CD4-positive, alpha-beta T cell treated with Interleukin-4 for 4 hours (primary cell): ENCODE measurements at regions not wholly inside any gene's neighbourhood (a gene's known extent, or its start where the extent isn't known, plus 50 kb on each side); places are given as distances from the start of the nearest gene placed in this dataset.
A peak's percentile ranks its signal among the peaks of the same experiment; 100 is the strongest.
"Not testable (repeated sequence)": the region's sequence is repeated elsewhere in the genome, so short reads cannot be mapped to it uniquely, and the experiment has no call there.

Experiments
- DNase-seq: peaks from one replicate; pipeline ENCODE4 v3.0.0-alpha.2; 2020

DNA sequence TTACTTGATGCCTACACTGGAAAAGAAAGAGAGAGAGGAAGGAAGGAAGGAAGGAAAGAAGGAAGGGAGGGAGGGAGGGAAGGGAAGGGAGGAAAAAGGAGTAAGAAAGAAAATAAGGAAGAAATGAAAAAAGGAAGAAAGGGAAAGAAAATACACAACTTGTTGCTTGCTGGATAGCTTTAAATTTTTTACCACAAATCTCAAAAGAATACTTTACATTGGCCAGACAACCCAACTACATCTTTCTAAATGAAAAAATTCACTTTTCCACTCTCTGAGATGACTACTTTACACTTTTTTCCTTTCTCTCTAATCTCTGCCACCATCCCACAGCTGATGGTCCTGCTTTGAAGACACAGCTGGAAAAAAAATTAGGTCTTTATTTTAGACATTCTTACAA, 228.9 kb upstream of the FAM78B start:
- no peak for DNase-seq

DNA sequence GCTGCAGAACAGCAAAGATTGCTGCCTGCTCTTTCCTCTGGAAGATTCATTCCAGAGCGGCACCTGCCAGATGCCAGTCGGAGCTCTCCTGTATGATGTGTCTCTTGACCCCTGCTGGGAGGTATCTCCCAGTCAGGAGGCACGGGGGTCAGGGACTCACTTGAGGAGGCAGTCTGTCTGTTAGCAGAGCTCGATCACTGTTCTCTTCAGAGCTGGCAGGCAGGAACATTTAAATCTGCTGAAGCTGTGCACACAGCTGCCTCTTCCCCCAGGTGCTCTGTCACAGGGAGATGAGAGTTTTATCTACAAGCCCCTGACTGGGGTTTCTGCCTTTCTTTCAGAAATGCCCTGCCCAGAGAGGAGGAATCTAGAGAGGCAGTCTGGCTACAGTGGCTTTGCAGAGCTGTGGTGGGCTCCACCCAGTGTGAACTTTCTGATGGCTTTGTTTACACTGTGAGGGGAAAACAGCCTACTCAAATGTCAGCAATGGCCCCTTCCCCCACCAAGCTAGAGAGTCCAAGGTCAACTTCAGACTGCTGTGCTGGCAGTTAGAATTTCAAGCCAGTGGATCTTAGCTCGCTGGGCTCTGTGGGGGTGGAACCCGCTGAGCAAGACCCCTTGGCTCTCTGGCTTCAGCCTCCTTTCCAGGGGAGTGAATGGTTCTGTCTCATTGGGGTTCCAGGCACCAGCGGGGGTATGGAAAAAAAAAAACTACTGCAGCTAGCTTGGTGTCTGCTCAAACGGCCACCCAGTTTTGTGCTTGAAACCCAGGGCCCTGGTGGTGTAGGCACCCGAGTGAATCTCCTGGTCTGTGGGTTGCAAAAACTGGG, 242.7 kb upstream of the FAM78B start:
- DNase-seq: not testable (repeated sequence)

DNA sequence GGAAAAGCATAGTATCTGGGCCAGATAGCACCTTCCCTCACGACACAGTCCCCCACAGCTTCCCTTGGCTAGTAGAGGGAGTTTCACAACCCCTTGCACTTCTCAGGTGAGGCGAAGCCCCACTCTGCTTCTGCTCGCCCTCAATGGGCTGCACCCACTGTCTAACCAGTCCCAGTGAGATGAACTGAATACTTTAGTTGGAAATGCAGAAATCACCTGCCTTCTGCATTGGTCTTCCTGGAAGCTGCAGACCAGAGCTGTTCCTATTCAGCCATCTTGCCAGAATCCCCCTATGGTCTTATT, 243.2 kb upstream of the FAM78B start:
- no peak for DNase-seq

DNA sequence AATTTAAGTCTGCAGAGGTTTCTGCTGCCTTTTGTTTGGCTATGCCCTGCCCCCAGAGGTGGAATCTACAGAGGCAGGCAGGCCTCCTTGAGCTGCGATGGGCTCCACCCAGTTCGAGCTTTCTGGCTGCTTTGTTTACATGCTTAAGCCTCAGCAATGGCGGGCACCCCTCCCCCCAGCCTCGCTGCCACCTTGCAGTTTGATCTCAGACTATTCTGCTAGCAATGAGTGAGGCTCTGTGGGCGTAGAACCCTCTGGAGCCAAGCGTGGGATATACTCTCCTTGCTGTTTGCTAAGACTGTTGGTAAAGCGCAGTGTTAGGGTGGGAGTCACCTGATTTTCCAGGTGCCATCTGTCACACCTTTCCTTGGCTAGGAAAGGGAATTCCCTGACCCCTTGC, 250.0 kb upstream of the FAM78B start:
- not testable (repeated sequence) for DNase-seq

DNA sequence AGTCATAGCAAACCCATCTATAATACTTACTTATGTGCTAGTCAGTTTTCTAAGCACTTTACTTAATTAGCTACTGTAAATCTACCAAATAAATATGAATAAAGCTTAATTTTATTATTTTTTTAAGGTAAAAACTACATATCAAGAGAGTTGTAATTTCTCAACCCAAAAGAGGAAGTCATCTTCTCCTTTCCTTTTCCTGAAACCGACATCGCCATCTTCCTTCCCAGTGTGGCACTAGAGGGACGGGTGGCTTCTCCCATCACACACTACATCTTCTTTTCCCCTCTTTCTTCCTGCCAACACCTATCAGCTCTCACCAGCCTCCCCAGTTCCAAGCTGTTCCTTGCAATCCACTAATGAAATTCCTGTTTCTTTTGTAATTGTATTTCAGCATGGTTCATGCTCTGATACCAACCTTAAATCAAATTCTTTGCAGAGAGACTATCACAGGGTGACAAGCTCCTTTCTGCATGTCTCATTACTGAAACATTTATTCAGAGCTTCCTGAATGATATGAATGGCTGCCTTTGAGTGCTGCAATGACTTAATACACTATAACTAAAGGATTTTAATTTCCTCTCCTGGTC, 251.6 kb upstream of the FAM78B start:
- DNase-seq: no peak

DNA sequence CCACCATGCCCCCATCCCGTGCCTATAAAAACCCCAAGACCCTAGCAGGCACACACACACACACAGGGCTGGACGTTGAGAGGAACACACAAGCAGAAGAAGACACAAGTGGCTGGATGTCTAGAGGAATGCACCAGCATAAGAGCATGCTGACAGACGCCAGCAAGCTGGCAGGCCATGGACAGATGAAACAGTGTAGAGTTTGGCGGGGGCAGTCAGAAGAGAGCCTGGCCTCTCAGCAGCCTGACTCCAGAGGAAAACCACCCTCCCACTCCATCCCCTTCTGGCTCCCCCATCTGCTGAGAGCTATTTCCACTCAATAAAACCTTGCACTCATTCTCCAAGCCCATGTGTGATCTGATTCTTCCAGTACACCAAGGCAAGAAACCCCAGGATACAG, 255.8 kb upstream of the FAM78B start:
- DNase-seq: not testable (repeated sequence)

DNA sequence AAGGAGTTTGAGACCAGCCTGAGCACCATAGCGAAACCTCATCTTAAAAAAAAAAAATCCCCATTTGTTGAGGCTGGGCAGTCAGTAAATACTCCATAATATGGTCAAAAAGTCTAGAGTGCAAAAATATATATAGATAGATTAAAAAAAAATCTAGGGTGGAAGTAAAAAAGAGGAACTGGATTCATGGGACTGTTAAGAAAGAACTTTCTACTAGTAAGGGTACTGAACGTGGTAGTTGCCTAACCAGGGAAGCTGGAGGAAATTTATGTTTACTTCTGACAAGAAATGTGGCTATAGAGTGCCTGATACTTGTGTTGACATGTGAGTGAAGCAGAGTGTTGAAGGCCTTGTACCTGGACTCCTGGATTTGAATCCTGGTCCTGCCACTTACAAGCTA, 265.9 kb upstream of the FAM78B start:
- DNase-seq: no peak

DNA sequence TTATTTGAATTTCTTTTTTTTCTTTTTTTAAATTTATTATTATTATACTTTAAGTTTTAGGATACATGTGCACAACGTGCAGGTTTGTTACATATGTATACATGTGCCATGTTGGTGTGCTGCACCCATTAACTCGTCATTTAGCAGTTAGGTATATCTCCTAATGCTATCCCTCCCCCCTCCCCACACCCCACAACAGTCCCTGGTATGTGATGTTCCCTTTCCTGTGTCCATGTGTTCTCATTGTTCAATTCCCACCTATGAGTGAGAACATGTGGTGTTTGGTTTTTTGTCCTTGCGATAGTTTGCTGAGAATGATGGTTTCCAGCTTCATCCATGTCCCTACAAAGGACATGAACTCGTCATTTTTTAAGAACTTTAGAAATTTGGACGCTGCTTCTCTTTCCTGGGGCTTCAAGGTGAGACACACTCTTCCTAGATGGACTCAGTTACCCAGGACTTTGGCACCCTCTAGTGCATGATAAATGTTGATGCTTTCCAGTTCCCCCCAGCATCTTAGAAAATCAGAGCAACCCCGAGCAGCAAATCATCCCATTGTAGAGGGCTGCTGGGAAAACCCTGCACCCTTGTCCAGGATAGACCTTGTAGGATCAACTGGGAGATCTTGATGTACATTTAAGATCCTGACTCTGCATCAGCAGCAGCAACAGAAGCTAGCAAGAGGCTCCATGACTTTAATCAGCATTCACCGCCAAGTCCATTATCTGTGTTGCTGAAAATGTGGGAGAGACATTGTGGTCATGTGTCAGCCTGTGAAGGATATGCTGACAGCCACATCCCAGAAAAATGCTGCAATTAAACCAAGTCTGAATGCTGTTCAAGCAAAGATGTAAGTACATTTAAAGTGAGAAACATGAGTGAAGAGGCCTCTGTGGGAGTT, 266.9 kb upstream of the FAM78B start:
- not testable (repeated sequence) for DNase-seq

DNA sequence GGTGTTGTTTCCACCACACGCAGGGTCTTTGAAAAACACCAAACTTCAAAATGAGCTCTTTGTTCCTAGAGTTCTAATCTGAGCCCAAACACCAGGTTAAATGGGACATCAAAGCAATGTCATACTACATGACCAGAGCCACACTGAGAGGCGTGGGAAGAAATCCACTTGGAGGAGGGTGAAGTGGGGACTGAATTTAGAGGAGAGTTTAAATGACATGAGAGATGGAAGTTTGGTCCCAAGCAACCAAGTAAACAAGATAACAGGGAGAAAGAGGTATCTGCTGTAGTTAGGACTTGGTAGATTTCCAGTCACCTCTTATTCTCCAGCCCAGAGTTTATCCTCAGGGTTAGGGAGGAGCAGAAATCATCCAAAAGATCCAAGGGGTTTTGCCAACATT, 290.9 kb upstream of the FAM78B start:
- no peak for DNase-seq

DNA sequence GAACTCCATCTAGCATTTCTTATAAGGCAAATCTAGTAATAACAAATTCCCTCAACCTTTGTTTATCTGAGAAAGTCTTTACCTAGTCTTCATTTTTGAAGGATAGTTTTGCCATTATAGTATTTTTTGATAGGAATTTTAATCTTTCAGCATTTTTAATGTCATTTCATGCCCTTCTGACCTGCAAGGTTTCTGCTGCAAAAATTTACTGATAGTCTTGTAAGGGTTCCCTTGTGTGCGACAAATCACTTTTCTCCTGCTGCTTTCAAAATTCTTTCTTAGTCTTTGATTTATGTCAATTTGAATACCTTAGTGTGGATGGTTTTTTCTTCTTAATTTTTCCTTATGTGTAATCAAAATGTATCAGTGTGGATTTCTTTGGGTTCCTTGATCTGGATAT, 297.5 kb upstream of the FAM78B start:
- no peak for DNase-seq

DNA sequence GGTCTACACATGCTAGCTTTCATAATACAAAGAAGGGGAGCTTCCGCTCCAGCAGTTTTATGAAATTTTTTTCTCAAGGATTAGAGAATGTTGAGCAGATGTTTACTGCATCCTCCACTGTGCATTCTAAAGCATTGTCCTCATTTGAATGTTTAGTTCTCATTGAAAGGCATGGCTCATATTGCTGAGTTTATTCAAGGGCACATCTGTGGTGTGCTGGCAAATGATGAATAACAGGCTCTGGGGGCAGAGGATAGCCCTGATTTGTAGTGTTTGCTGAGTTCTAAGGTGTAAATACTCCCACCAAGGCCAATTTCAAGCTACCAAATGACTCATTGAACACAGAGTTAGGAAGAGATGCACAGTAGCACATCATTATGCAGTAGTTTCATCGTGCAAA, 303.2 kb upstream of the FAM78B start:
- DNase-seq: no peak

DNA sequence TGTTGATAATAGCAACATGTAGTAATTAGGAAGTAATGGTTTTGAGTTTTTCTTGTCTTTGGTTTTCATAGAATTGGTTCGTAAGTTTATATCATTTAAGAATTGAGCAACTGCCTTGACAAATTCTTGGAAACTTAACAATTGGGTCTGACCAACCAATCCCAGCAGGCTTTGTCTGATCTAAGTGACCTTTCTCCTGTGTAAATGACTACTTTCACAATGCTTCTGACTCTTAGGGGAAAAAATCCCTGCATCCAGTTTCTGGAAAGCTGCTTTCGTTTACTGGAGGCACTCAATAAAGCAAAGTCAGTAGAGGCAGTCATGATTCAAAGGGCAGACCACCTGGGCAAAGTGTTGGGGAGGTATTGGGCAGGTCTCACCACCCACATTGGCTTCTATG, 303.6 kb upstream of the FAM78B start:
- no peak for DNase-seq

DNA sequence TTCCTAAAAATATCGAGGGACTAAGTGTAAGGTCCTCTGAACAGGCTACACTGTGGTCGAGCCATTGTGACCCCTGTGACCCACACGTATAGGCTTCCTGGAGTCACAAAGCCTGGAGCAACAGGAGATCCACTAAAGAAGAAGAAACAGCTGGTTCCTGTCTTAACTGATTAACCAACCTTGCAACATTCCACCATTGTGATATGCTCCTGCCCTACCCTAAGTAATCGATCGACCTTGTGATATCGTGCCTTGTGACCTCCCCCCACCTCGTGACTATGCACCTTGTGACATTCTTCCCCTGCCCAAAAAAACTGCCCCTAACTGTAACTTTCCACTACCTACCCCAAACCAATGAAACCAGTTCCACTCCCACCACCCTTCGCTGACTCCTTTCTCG, 304.6 kb upstream of the FAM78B start:
- no peak for DNase-seq

DNA sequence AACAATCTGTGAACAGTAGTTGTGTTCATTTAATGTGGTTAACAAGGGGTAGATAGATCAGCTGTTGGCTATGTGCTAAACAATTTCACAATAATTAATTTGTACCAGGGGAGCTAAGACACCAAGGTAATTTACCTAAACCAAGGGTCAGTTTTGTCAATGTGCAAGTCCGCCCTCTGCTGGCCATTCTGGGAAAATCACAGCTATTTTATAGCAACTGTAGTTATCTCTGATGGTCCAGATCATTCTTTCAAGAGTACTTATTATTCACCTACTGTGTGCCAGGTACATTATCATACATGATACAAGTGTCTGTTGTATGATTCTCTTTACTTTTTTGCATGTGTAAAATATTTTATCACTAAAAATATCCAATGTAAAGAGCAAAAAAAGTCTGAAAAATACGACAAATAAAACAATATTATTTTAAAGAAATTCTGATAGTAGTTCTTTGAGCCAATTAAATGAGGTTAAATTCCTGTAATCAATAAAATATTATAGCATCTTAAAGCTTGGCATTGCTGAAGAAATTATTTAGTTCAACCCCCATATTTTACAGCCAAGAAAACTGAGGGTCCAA, 312.3 kb upstream of the FAM78B start:
- DNase-seq: peak; percentile 60

DNA sequence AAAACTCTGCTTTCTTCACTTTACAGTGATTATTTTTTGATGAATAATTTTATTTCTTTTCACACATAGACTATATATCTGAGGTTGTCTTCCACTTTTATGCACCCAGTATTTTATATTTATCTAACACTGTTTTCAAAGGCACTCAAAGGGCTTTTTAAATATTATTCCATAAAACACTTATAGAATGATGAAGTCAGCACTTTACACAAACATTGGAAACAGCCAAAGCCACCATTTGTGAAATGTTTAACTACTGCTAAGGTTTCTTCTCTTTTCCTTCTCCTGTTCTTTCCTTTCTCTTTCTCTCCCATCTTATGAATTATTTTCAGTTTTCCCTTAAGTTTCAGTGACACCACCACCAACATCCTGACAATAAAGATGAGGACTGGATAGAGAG, 317.7 kb upstream of the FAM78B start:
- DNase-seq: no peak

DNA sequence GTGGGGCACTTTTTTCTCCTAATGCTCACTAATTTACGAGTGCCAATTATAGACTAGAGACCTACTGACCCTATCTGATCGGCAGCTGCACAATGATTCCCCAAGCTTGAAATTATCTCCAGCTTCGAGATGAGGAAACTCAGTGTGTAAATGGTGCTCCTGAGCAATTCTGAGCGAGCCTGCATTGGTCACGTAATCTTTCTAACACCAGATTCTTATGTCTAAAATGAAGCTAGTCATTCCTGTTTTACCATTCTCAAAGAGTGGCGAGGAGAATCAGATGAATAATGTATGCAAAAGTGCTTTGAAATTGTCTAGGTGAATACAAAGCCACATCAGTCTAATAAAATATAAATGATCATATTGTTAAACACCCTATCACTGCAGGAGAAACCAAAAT, 318.1 kb upstream of the FAM78B start:
- no peak for DNase-seq

DNA sequence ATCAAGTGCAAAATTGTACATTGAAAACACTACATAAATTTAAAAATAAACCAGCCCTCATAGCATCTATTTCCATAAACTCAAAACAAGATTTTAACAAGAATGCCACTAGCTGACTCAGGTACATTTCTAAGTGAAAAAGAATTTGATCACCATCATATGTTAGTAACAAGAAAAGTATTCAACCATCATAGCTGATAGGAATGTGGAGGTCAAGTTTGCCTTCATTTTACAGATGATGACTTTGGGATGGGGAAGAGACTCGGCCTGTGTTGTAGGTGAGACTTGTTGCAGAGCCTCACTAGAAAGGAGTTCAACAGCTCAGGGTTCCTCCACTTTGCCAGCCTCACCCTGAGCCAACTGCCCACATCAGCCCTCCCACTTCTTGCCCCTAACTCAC, 318.8 kb upstream of the FAM78B start:
- DNase-seq: no peak

DNA sequence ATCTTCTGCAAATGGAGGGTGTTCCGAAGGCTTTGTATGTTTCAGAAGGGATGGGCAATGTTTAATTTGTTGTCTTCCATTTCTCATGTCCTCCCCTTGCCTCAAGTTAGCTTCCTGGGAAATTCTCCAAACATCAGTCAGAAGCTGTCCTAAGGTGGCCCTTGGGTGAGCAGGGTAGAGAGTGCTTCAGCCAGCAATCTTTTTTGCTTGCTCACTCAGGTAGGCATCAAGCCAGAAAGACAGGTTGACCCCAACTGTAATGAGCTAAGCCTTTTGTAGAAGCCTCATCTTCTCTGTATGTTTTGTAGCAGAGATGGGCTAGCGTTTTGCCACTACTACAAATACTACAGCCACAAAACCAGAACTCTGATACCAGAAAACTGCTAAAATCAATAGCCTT, 321.5 kb upstream of the FAM78B start:
- no peak for DNase-seq

DNA sequence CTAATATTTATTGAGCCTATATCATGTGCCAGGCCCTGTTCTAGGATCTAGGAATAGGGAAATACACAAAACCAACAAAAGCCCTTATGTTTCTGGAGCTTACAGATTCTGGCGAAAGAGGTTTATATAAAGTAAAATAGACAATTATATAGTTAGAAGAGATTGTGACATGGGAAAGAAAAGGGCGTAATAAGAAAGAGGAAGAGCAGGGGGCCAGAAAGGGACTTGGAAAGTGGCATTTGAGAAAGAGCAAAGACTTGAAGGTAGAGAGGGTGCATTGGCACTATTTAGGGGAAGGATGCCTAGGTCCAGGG, 322.5 kb upstream of the FAM78B start:
- no peak for DNase-seq

DNA sequence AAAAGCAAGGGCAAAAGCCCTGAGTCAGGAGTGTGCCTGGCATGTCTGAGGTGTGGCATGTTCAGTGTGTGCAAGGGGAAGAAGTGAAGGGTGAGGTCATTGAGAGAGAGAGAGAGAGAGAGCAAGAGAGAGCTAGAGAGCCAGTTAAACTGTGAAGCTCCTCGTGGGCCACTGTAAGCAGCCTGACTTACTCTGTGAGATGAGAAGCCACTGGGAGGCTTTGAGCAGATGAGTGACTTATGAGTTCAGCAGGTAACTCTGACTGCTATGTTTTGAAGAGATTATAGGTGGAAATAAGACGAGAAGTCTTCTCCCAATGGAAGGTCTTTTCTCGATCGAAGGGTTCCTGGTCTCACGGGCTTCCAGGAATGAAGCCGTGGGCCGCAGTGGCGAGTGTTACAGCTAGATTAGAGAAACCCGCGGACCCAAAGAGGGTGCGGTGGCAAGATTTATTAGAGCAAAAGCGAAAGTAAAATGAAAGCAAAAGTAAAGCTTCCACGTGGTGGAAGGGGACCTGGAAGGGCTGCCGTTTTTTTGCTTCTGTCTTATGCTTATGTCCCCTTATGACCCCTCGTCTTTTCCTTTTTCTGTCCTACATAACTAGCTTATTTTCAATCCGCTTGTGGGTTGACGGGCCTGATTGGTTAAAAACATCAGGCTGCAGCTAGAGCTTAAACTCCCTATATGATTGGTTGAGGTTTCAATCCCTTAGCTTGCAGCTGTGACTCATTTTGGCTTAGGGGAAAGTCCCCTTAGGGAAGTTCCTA, 323.1 kb upstream of the FAM78B start:
- peak; percentile 88 for DNase-seq

DNA sequence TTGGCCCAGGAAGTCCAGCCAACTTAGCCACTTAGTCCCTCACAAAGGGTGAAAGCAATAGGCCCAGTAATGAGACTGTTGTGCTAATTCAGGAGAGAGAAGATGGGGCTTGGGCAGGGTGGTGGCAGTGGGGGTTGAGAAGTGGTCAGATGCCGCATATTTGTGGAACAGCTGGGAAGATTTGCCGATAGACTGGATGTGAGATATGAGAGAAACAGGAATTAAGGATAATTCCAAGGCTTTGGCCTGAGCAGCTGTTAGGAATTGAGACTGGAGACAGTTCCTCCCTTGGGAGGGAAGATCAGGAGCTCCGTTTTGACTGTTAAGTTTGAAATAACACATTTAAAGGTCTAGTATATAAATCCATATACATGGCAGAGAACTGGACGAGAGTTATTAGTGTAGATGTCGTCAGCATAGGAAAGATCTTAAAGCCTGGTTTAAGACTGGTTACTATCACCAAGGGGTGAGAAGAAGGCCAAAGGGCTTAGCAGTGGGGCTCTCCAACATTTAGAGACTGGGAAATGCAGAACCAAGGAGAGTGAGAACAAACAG, 323.7 kb upstream of the FAM78B start:
- no peak for DNase-seq

DNA sequence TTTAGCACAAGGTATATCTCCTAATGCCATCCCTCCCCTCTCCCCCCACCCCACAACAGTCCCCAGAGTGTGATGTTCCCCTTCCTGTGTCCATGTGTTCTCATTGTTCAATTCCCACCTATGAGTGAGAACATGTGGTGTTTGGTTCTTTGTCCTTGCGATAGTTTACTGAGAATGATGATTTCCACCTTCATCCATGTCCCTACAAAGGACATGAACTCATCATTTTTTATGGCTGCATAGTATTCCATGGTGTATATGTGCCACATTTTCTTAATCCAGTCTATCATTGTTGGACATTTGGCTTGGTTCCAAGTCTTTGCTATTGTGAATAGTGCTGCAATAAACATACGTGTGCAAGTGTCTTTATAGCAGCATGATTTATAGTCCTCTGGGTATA, 327.0 kb upstream of the FAM78B start:
- not testable (repeated sequence) for DNase-seq

DNA sequence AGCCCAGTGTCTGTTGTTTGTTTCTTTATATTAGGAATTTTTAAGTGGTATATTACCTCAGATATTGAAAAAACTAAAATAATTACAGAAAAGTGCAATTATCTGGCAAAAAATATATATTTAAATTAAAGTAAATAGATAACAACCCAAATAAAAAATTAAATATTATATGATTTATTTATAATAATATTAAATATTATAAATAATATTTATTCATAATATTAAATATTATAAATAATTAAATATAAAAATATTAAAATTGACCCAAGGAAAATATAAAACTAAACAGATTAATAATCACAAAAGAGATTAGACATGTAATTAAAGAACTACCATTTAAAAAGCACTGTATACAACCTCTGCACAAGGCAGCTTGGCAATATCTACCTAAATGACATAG, 331.9 kb upstream of the POGK start:
- no peak for DNase-seq
